ENCODE measurements at regions not wholly inside any gene's neighbourhood (a gene's known extent, or its start where the extent isn't known, plus 50 kb on each side); places are given as distances from the start of the nearest gene placed in this dataset.

GRCh38 chr7:46322937-46323336 lies 401.9 kb upstream of the IGFBP3 start:
- WGBS, 4 donors: 73 to 82% (median 76%) methylated on average over 4 of the region's 4 CpGs
- Histone ChIP-seq H3K4me3 (no peak overlapping the region), H3K36me3 (no peaks in the 10 kb centered on the region), H3K9me3 (no peaks in the 10 kb centered on the region), H3K27me3 (no peaks in the 10 kb centered on the region), H3K27ac (no peak overlapping the region), H3K4me1 (no peaks in the 10 kb centered on the region)
- TF ChIP-seq POLR2A (IDR thresholded peaks at IDR 0.05) (no peak), CTCF (IDR thresholded peaks at IDR 0.05) (no peak)
- DNase-seq (no peak), ATAC-seq (no peak)
- intact Hi-C loops (cut with DNase I): no loop called here

- Histone ChIP-seq H3K4me1 (no peaks in the 10 kb centered on the region), H3K9me3 (no peaks in the 10 kb centered on the region), H3K36me3 (no peaks in the 10 kb centered on the region), H3K27ac (peak overlapping the region in 1 of 12 donors; percentile 24), H3K27me3 (no peaks in the 10 kb centered on the region), H3K4me3 (no peak overlapping the region)
- intact Hi-C loops (cut with DNase I): no loop called here
- 72 to 76% (median 72%) methylated on average over 11 of the region's 11 CpGs for WGBS, 4 donors
- ATAC-seq: peak in 1 of 4 donors; percentile 78
- peak in 1 of 5 donors; percentile 19 for DNase-seq
- no peak for TF ChIP-seq CTCF (IDR thresholded peaks at IDR 0.05)
- no peak for TF ChIP-seq POLR2A (IDR thresholded peaks at IDR 0.05)
Observed at GRCh38 chr7:46321556-46322205, 400.6 kb upstream of the IGFBP3 start.

- DNase-seq: no peak
- no peak for ATAC-seq
- Histone ChIP-seq H3K4me1 (no peaks in the 10 kb centered on the region), H3K27me3 (no peaks in the 10 kb centered on the region), H3K4me3 (no peak overlapping the region), H3K36me3 (no peaks in the 10 kb centered on the region), H3K9me3 (no peaks in the 10 kb centered on the region), H3K27ac (peak overlapping the region in 1 of 12 donors; percentile 24)
- intact Hi-C loops (cut with DNase I): no loop called here
- WGBS, 4 donors: 70 to 76% (median 73%) methylated on average over 3 of the region's 3 CpGs
- TF ChIP-seq CTCF (IDR thresholded peaks at IDR 0.05): no peak
- no peak for TF ChIP-seq POLR2A (IDR thresholded peaks at IDR 0.05)
Observed at GRCh38 chr7:46320956-46321355, 399.9 kb upstream of the IGFBP3 start.

GRCh38 chr7:46319841-46320240 lies 398.8 kb upstream of the IGFBP3 start:
- H3K9me3 ChIP-seq: no peaks in the 10 kb centered on the region
- intact Hi-C loops (cut with DNase I): no loop called here
- no peaks in the 10 kb centered on the region for H3K36me3 ChIP-seq
- no peaks in the 10 kb centered on the region for H3K27me3 ChIP-seq
- TF ChIP-seq POLR2A (IDR thresholded peaks at IDR 0.05) (no peak), CTCF (IDR thresholded peaks at IDR 0.05) (no peak)
- WGBS, 4 donors: 90 to 95% (median 92%) methylated on average over 3 of the region's 3 CpGs
- H3K4me1 ChIP-seq: no peaks in the 10 kb centered on the region
- ATAC-seq: no peak
- H3K27ac ChIP-seq: no peak overlapping the region
- no peak overlapping the region for H3K4me3 ChIP-seq
- no peak for DNase-seq

Measured in heart left ventricle (tissue), 16 donors.